Brain pericyte (primary cell): ENCODE measurements at regions not wholly inside any gene's neighbourhood (a gene's known extent, or its start where the extent isn't known, plus 50 kb on each side); places are given as distances from the start of the nearest gene placed in this dataset.

Experiments
- DNase-seq: peaks from one replicate; pipeline ENCODE4 v3.0.0-alpha.2; 2012; ENCODE audit warnings: low read depth, low spot score

DNA sequence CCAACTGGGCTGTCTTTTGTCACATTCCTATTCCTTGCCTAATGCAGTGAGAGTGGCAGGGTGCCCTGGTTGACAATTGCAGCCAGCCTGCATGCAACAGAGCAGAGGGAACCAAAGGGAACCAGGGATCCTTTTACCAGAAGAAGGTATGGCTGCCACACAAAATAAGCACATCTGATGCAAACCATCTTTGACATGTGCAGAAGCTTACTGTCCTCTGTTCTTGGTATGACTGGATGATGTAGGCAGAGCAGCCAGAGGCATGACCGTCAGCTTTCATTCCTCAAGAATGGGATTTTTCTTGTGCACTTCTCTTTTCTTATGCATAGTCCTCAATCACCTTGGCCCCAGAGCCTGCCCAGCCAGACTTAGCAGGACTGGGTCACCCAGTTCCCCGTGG lies 116.1 kb downstream of the UQCRFS1 start:
- DNase-seq: no peak

DNA sequence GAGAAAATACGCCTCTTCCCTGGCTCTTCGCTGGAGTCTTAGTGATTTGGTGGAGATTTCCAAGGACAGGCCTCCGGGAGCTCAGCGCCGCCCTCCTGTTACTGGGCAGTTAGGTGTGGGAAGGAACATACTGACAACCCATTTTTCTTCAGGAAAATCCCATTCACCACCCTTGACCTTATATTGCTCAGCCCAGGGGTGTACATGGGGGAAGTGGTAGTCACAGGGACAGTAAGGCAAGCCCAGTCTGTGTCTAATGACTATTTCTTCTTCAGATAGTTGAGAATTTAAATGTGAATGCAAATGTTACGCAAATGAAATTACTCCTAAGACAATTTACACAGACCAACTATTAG lies 119.4 kb downstream of the UQCRFS1 start:
- no peak for DNase-seq

DNA sequence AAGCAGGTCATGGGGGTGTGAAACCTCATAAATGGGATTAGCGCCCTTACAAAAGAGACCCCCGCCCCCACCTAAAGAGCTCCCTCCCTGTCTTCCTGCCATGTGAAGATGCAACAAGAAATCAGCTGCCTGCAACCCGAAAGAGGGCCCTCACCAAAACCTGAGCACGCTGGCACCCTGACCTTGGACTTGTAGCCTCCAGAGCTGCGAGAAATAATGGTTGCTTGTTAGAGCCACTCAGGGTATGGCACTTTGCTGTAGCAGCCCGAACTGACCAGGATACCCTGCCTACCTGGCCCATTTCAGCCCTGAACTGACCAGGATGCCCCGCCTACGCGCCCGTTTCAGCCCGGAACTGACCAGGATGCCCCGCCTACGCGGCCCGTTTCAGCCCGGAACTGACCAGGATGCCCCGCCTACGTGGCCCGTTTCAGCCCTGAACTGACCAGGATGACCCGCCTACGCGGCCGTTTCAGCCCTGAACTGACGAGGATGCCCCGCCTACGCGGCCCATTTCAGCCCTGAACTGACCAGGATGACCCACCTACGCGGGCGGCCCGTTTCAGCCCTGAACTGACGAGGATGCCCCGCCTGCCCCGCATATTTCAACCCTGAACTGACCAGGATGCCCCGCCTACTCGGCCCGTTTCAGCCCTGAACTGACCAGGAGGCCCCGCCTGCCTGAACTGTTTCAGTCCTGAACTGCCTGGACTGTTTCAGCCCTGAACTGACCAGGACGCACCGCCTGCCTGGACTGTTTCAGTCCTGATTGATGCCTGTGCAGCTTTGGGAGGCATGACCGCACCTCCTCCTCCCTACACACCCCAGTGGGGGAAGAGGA lies 120.0 kb downstream of the UQCRFS1 start:
- DNase-seq: no peak

DNA sequence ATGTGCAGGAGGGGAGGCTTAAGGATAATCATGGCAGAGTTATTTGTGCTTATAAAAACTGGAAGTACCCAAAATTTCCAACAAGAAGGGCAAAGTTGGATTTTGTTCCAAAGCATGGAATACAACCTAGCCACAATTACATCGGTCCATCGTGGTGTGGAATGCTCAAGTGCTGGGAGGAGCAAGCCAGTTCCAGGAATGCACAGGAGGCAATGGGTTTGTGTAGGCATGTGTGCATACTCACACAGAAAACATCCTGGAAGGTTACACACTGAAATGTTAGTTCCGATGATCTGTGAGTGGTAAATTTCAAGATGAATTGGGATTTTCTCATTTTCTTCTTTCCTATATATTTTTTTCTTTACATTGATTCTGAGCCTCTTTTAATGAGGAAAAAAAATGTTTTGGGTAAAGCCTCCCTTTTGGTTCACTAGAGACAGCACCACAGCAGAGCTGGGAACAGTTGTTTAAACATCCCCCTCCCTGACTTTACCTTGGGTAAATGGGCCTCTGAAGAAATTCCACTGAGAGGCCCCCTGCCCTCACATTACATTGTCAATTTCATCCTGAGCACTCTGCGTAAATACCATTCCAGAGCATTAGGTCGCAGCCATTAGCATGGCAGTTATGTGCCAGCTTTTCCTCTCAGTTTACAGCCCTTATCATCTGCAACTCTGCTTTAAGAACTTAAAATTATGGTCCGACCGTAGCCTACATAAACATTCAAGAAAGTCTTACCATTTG lies 122.0 kb downstream of the UQCRFS1 start:
- no peak for DNase-seq

DNA sequence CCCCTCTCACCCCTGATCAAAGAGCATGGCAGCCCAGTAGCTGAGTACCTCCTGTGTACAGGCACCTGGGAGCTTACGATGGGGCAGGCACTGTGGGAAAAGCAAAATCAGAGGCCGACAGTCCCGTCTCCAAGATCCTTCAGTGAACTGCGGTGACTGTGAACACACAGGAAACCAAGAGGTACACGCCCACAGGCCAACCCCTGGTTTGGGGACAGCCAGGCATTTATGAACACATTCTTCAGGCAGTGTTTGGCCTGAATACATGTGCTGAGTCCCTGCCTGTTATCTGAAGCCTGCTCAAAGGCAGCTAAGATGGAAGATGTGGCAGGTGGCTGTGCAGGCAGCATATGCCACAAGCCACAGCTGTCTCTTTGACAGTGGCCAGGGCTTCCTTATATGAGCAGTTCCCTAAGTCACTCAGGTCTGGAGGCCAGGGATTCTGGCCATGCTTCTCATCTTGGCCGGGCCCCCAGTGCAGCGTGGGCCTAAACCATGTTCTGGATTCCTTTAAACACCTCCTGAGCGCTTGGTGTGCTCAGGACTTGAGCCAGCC lies 123.6 kb downstream of the UQCRFS1 start:
- no peak for DNase-seq

DNA sequence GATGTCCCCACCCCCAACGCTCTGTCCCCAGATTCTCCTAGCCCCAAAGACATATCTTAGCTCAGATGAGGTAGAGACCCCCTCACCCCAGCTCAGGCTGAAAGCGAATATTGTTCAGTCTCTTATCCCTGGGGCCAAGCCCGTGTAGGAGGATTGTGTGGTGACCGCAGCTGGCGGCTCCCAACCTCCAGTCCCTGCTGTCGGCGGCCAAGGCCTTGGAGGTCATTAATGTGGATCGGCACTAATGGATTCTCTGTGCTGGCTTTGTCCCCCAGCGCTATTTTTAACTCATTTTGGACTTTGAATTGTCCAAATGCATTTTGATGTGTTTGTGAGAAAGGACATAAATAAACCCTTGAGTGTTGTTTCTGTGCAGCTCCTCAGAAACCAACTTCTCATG lies 124.2 kb downstream of the UQCRFS1 start:
- DNase-seq: no peak

DNA sequence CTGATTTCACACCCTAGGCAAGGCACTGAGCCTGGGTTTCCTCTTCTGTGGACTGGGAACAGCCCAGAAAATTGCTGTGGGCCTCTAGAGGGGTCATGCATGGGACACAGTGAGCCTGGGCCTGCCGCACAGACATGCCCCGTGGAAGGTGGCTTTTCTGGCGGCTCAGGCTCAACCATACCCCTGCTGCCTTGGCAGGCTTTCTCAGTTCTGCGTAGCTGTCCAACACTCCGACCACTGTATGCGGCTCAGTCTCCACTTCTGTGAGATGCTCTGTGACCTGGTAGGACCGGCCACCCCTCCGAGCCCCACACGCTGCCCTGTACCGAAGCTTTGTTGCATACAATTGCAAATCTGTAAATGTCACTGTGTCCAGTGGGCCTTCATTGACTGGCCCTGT lies 126.3 kb downstream of the UQCRFS1 start:
- no peak for DNase-seq

DNA sequence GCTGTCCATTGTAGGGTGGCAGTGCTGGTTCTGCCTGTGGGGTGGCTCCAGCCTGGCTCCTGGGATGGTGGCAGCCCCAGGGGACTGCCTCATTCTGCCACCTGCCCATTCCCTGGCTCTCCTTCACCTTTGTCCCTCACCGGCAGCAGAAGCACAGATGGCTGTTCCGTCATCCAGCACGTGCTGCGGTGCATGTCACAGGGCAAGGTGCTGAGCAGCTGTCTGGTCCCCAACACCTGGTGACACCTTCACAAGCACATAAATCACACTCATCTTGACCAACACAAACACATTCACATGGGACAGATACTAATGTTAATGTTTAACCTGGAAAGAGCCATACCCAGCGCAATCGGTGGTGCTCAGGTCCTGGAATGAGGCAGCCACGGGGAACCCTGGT lies 126.8 kb downstream of the UQCRFS1 start:
- no peak for DNase-seq

DNA sequence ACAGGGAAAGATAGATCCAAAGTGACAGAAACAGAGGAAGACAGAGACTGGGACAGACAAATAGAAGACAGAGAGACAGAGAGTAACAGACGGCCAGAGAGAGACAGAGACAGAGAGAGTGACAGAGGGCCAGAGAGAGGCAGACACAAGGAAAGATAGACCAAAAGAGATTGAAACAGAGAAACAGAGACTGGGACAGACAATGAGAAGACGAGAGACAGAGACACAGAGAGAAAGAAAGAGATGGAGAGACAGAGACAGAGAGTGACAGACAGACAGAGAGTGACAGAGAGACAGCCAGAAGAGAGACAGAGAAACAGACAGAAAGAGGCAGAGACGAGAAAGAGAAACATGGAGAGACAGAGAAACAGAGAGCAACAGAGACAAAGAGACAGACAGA lies 127.3 kb downstream of the UQCRFS1 start:
- no peak for DNase-seq

DNA sequence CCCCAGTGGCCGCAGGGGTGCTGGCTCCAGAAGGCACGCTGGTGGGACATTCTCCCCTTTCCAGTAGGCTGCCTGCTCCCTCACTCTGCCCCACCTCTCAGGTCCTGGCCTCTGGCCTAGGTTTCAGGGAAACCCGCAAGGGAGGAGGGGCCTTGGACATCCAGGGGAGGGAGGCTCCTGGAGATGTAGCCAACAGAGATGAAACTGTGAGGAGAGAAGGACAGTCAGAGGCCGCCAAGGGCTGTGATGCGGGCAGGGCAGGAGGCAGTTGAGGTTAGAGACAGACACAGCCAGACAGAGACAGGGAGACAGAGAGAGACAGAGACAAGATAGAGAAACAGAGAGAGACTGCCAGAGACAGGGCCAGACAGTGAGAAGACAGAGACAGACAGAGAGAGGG lies 127.7 kb downstream of the UQCRFS1 start:
- no peak for DNase-seq

DNA sequence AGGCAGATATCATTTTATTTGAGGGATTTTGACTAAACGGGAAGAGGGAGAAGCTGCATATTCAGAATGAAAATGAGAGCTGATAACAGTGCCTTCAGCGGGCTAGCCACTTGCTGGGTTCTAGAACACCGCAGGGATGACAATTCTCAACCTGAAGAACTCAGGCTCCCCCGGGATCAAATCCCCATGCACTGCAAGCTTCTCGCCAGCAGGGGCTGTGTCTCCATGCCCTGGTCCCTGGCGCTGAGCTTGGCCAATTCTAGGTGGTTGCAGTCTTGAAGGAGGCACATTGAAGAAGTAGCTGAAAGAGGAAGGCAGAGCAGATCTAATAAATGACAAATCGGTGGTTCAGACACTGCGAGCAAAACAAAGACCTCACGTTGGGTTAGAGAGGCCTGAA lies 128.7 kb downstream of the UQCRFS1 start:
- no peak for DNase-seq

DNA sequence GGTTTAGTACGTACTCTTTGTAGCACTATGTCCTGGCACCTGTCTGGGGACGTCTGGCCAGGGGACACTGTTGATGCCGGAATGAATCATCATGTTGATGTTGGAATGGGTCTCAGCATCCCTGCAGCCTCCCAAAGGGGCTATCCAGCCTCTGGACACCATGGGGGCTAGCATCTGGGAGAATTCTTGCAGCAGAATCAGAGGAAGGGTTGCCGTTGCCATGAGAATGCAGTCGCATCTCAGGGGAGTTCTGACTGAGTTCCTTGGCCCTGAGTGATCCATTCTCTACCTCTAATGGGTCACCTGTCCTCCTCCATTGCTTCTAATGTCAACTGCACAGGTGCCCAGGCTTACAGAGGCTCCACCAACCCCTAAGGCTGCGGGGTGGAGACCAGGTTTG lies 129.1 kb downstream of the UQCRFS1 start:
- DNase-seq: no peak

DNA sequence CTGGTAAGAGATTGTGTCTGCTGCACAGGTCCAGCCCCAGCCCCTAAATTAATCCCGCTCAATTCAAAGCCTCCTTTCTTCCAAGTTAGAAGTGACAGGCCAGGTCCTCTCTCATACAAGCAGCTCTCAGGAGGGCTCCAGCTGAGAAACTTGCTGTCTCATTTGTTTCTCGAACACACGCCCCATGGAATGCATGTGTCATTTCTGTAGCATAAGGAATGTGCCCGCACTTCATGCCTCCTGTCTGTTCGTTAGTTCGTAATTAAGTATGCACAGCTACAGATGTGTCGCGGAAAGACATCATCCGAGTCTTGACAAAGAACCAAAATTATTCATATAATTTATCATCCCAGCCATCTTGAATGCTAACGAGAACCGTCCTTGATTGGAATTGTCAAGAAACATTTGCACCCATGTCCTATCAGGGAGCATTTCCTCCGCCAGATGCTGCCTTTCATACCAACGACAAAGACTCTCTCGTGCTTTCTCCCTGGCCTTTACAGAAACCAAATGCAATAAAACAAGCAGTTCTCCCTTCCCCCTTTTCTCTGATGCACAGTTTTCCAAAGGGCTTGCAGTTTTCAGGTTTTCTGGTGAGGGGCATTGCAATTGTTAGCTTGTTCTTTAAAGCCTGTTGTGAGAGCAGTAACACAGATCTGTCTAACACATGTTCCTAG lies 133.5 kb downstream of the UQCRFS1 start:
- DNase-seq: no peak

DNA sequence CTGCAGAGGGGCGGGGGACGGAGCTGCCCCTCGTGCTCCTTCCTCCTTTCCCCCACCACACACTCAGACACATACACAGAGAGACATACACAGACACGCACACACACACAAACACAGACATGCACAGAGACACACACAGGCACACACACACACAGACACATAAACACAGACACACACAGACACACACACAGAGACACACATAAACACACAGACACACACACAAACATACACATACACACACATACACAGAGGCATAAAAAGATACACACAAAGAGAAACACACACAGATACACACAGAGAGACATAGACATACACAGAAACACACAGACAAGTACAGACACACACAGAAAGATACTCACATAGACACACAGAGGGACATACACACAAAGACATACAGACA lies 136.0 kb downstream of the UQCRFS1 start:
- no peak for DNase-seq

DNA sequence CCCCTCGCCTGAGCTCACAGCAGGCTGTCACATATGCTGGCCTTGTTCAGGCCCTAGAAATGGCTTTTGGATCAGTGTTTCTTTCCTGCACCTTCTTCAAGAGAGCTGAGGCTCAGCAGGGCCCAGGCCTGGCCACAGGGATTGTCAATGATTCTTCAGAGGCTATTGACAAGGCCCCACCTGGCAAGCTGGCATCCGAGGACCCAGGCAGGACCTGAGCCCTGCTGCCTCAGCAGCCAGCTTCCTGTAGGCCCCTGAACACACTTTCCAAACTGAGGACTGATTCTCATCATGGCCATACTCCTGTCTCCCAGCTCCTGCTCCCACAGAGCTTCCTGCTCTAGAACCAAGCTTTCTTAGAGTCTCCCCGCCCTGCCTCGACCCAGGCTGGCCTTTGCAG lies 136.8 kb downstream of the UQCRFS1 start:
- no peak for DNase-seq

DNA sequence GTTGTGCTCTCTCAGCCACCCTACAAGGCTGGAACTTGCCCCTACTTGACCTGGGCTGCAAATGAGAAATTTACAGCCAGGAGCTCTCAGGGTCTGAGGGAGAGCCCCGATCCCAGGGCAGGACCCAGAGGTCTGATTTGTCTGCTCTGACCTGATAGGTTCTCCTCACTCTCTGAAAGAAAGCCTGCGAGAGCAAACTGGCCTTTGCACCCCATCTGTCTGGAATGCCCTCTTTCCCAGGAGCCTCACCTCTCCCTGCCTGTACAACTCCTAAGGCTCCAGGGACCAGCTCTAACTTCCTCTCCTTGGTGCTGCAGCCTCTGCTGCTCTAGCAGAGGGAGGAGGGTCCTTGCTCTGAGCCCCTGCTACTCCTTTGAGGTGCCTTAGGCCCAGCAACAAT lies 137.8 kb downstream of the UQCRFS1 start:
- no peak for DNase-seq

DNA sequence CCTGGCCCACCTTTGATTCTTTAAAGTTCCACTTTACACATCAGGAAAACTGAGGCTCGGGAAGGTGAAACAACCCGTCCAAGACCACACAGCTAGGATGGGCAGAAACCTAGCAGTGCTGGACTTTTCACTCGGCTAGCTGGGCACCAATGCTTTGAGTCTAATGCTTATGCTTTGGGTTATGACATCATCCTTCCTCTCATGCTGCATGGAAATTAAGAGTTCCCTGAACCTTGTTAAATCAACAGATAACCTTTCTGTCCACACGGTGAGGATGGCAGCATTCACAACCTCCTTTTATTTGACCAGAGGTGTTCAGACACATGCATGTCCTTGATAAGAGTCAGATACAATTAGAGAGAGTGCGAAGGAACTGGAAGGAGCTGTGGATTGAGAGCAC lies 138.4 kb downstream of the UQCRFS1 start:
- DNase-seq: no peak

DNA sequence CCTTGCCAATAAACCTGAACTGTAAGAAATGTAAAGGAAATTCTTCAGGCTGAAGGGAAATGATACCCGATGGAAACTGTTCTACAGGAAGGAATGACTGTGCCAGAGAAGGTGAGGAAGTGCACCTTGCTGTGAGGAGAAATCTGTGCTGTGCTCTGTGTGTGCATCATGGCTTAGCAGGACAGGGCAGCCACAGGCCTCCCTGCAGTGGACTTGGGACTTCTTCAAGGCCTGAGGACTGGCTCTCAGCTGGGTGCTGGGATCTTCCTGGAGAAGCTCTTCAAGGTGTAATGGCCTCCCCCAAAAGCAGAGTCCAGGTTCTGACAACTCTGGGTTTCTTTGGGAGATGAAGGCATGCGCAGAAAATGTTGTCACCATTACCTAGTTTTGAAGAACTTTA lies 145.1 kb downstream of the UQCRFS1 start:
- no peak for DNase-seq

DNA sequence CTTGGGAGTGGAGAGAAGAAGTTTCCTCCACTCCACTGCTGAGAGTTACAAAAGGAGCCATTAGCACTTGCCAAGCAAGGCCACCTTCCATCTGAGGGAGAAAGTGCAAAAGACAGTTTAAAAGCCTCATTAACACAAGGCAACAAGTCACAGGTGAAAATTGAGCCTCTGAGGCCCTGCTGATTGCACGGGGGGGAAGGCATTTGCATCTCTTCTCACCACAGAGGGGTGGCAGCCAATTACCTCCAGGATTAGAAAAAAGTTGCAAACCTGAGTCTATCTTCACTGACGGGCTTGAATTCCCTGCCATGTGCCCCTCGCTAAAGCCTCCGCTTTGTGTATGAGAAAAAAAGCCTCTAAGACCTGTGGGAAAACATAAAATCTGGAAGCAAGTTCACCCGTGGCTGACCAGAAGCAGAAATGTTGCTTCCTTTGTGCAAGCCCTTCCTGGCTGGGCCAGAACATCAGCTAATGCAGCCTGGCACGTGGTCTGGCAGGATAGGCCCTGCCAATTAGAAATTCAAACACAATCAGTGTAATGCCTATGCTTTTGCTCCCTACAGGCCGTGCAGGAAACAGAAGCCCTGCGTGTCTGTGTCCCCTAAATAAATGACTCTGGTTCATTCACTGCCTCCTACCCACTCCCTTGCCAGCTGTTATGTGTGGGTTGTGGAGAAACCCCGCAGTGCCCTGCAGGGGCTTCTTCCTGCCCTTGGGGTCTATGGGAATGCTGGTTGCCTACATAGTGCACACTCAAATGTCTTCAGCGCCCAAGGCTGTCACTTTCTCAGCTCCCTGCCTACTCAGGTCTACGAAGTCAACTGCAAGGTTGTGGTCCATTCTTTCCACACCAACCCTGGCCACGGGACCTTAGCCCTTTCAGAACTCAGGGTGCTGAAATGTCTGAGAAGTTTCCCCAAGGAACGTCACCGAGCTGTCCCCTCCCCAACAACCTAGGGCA lies 150.2 kb downstream of the UQCRFS1 start:
- no peak for DNase-seq

DNA sequence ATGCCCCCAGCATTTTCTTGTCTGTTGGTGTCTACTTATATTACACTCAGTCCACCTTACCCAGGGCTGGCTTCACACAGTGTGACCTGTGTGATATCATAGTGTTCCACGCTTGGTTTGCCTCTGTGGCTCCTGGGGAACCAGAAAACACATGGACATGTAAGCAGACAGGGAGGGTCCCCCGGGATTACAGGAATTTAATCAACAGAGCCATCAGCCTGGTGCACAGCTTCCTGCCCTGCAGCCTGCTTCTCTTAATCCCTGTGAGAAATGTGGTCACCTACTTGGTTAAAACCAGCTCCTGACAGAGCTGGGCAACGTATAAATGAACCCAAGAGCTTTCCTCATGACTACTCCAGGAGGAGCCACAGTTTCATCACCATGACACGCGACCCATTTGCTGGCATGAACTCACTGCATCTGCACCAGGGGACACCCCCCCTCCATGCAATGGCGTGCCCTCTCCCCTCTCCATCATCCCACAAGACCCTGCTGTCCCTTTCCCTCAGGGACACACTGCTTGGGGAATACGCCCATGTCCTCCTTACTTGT lies 152.1 kb downstream of the UQCRFS1 start:
- no peak for DNase-seq

DNA sequence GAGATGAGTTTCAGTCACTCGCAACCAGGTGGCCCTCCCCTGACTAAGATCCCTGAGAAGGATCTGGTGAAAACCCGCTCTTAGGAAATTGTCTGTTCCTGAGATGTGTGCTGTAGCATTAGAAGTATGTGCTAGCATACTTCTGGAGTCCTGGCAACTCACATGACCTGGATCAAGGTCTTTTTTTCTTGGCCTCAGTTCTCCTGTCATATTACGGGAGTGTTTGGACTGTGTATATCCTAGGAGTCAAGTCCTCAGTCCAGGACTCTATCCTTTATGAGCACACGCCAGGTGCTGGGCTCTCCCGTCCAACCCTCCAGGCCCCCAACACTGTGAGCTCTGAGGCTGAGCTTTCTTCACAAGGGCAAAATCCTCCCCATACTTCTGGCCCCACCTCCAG lies 156.4 kb downstream of the UQCRFS1 start:
- no peak for DNase-seq
